Peyer's patch (tissue), 4 donors: ENCODE measurements at regions not wholly inside any gene's neighbourhood (a gene's known extent, or its start where the extent isn't known, plus 50 kb on each side); places are given as distances from the start of the nearest gene placed in this dataset.

Experiments
- POLR2A ChIP-seq, 2 donors: fragments of 450-650 bp; IDR thresholded peaks; one replicate each; pipeline ENCODE4 v1.5.1; 2017; ENCODE audit warnings: antibody characterized with exemption in 2 of 2, mild to moderate bottlenecking in 2 of 2, moderate library complexity in 2 of 2
- TF ChIP-seq, protein P1 (sequence below), 6 experiments: fragments of 450-650 bp in 4 of 6; fragments of 200-600 bp in 2 of 6; sonication (generic) in 1 of 6; IDR thresholded peaks; one replicate each; pipeline ENCODE4 v1.5.1; 2017 to 2019; ENCODE audit warnings: antibody characterized with exemption in 6 of 6, mild to moderate bottlenecking in 3 of 6, moderate library complexity in 1 of 6

DNA sequence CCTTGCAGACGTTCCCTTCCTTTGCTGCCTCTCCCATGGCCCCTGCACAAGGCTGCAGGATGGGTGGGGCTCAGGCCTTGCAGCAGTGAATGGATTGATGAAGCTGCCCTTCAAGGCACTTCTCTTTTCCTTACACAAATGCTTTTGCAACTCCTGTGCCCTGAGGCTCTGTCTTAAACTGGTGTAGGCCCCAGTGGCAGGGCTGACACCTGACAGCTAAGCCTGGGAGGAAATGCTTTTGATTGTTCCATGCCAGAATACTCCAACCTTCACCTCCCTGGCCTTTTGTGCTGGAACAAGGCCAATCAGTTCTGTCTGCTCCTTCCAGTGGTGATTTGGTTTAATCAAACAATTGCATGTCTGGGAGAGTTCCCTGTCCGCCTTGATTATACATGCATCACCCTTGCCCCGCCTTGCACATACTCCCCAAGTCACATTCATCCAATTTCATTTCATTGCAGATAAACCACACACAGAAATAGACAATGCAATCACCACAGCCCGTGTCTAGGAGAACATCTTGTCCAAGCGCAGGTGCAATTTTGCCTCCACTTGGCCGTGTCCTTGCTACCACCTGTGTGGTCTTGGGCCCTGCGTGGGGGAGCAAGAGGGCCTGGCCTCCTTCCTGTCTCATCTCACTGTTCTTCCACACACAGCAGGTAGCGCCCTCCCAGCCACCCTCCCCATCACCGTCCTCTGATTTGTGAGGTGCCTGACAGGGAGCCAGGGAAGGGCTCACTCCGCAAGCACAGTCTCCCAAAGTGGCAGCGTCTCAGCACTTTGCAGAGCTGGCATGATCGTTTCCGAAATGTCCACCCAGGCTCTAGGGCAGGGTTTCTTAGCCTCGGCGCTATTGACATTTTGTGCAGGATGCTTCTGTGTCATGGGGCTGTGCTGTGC is 120.4 kb downstream of the CDH26 start:
- TF ChIP-seq, protein P1, sequence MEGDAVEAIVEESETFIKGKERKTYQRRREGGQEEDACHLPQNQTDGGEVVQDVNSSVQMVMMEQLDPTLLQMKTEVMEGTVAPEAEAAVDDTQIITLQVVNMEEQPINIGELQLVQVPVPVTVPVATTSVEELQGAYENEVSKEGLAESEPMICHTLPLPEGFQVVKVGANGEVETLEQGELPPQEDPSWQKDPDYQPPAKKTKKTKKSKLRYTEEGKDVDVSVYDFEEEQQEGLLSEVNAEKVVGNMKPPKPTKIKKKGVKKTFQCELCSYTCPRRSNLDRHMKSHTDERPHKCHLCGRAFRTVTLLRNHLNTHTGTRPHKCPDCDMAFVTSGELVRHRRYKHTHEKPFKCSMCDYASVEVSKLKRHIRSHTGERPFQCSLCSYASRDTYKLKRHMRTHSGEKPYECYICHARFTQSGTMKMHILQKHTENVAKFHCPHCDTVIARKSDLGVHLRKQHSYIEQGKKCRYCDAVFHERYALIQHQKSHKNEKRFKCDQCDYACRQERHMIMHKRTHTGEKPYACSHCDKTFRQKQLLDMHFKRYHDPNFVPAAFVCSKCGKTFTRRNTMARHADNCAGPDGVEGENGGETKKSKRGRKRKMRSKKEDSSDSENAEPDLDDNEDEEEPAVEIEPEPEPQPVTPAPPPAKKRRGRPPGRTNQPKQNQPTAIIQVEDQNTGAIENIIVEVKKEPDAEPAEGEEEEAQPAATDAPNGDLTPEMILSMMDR (IDR thresholded peaks at IDR 0.05) = no peak
- TF ChIP-seq POLR2A (IDR thresholded peaks at IDR 0.05) = no peak
